Gastrocnemius medialis (tissue), 4 donors: ENCODE measurements at regions not wholly inside any gene's neighbourhood (a gene's known extent, or its start where the extent isn't known, plus 50 kb on each side); places are given as distances from the start of the nearest gene placed in this dataset.
"Not testable (repeated sequence)": the region's sequence is repeated elsewhere in the genome, so short reads cannot be mapped to it uniquely, and the experiment has no call there.

Experiments
- ATAC-seq, 2 donors: fragments of 150-250 bp; one replicate each; pipeline ENCODE4 v1.9.1; 2016
- DNase-seq, 2 donors: peaks; one replicate each; pipeline ENCODE4 v3.0.0-alpha.2; 2019
- H3K27ac ChIP-seq, 4 donors: fragments of 200-600 bp; sonication (generic); 1 replicate in 1 of 4; 2 replicates in 3 of 4; pipeline ENCODE4 v1.5.1; 2016 to 2018; ENCODE audit warnings: mild to moderate bottlenecking in 2 of 4, moderate library complexity in 1 of 4
- H3K27me3 ChIP-seq, 3 donors: fragments of 200-600 bp; sonication (generic) in 2 of 3; 1 replicate in 1 of 3; 2 replicates in 2 of 3; pipeline versions ENCODE4 v1.5.1 to v1.6.0; 2016 to 2019; ENCODE audit warnings: mild to moderate bottlenecking in 1 of 3, moderate library complexity in 1 of 3
- H3K36me3 ChIP-seq, 2 donors: fragments of 200-600 bp; sonication (generic) in 1 of 2; one replicate each; pipeline ENCODE4 v1.5.1; 2017 to 2018
- H3K4me1 ChIP-seq, 2 donors: fragments of 200-600 bp; sonication (generic) in 1 of 2; one replicate each; pipeline ENCODE4 v1.5.1; 2016 to 2017; ENCODE audit warnings: mild to moderate bottlenecking in 2 of 2
- H3K4me3 ChIP-seq, 4 donors: fragments of 200-600 bp; sonication (generic) in 3 of 4; 1 replicate in 1 of 4; 2 replicates in 3 of 4; pipeline ENCODE4 v1.5.1; 2016 to 2019; ENCODE audit warnings: mild to moderate bottlenecking in 2 of 4
- H3K9me3 ChIP-seq, 3 donors: fragments of 200-600 bp; sonication (generic) in 2 of 3; 1 replicate in 1 of 3; 2 replicates in 2 of 3; pipeline ENCODE4 v1.5.1; 2016 to 2019
- CTCF ChIP-seq, 5 experiments: fragments of 450-650 bp in 3 of 5; fragments of 200-600 bp in 2 of 5; sonication (generic) in 2 of 5; IDR thresholded peaks in 4 of 5; conservative IDR thresholded peaks in 1 of 5; 1 replicate in 4 of 5; 2 replicates in 1 of 5; pipeline ENCODE4 v1.5.1; 2016 to 2019; ENCODE audit warnings: antibody characterized with exemption in 5 of 5, mild to moderate bottlenecking in 3 of 5, moderate library complexity in 3 of 5
- POLR2A ChIP-seq, 2 donors: fragments of 450-650 bp; IDR thresholded peaks; one replicate each; pipeline ENCODE4 v1.6.1; 2017; ENCODE audit warnings: antibody characterized with exemption in 2 of 2, mild to moderate bottlenecking in 2 of 2, moderate library complexity in 2 of 2
- in situ Hi-C, 4 donors: fragments of 200-750 bp; cut with MboI; loops; one replicate each; pipeline versions ENCODE4 v1.15.0 to v1.8.0; 2017; ENCODE audit warnings: low sequenced_read_pairs in 4 of 4
- intact Hi-C: fragments of 100-400 bp; cut with DNase I; formaldehyde crosslinking; loops from one replicate; pipeline ENCODE4 v1.15.1; 2023; ENCODE audit warnings: low total_unique reads

GRCh38 chr2:236917164-236917563, 168.5 kb upstream of the COPS8 start:
- no peak for DNase-seq

DNA sequence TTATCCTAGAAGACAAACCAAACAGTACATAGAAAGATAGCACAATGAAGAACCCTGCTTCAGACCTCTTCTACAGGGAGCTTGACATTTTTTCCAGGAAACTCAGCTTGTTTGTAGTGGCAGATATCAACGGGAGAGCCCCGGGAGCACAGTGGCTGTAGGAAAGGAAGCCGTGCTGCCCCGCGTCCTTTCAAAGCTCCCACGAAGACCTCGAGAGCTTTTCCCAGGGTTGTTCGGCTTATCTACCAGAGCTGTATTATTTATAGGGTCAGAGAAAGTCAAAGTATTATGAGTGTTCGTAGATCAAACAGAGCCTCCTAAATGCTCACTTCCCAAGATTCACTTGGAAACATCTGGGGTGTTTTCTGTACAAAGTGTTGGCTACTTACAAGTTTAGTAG, 167.1 kb upstream of the COPS8 start:
- Histone ChIP-seq H3K36me3 (no peaks in the 10 kb centered on the region), H3K9me3 (no peaks in the 10 kb centered on the region), H3K27me3 (peaks cover 0 to 2% (median 0%) of the 10 kb centered on the region in 3 donors), H3K4me3 (no peak overlapping the region), H3K27ac (no peak overlapping the region), H3K4me1 (no peaks in the 10 kb centered on the region)
- ATAC-seq (no peak), DNase-seq (no peak)
- TF ChIP-seq CTCF (IDR thresholded peaks at IDR 0.05 in 4 of 5, conservative IDR thresholded peaks at IDR 0.05 in 1 of 5) (no peak), POLR2A (IDR thresholded peaks at IDR 0.05) (no peak)
- in situ Hi-C loops: no loop called here
- intact Hi-C loops: no loop called here

More at GRCh38 chr2:236917164-236917563, 168.5 kb upstream of the COPS8 start:
- no peaks in the 10 kb centered on the region for H3K9me3 ChIP-seq
- no peak for TF ChIP-seq POLR2A (IDR thresholded peaks at IDR 0.05)
- no peak for TF ChIP-seq CTCF (IDR thresholded peaks at IDR 0.05 in 4 of 5, conservative IDR thresholded peaks at IDR 0.05 in 1 of 5)
- no peaks in the 10 kb centered on the region for H3K36me3 ChIP-seq
- intact Hi-C loops (no loop called here), in situ Hi-C loops (no loop called here)
- H3K27me3 ChIP-seq: peaks cover 0 to 2% (median 0%) of the 10 kb centered on the region in 3 donors
- no peaks in the 10 kb centered on the region for H3K4me1 ChIP-seq
- H3K4me3 ChIP-seq: no peak overlapping the region
- H3K27ac ChIP-seq: no peak overlapping the region
- ATAC-seq: no peak

DNA sequence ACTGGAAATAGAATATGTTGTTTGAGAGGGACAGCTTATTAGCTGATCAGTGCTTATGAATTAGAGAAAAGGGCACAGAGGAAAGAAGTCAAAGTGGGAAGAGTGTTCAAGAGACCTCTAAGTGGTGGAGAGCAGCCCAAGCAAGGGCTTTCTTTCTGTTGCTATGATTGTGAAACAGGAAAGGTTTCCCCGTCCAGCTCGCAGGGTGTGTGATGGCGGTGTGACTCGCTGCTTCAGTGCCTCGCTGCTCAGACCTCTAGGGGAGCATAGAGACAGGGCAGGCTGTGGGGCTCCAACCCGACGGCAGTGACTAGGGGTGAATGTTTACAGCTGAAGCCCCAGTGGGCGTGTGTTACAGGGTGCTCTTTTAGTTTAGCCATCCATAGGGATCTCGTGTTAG, 166.5 kb upstream of the COPS8 start:
- H3K27ac ChIP-seq: no peak overlapping the region
- TF ChIP-seq POLR2A (IDR thresholded peaks at IDR 0.05): no peak
- TF ChIP-seq CTCF (IDR thresholded peaks at IDR 0.05 in 4 of 5, conservative IDR thresholded peaks at IDR 0.05 in 1 of 5): no peak
- no peaks in the 10 kb centered on the region for H3K36me3 ChIP-seq
- no peaks in the 10 kb centered on the region for H3K4me1 ChIP-seq
- no peaks in the 10 kb centered on the region for H3K9me3 ChIP-seq
- DNase-seq (no peak), ATAC-seq (no peak)
- in situ Hi-C loops: no loop called here
- intact Hi-C loops: no loop called here
- H3K4me3 ChIP-seq: no peak overlapping the region
- peaks cover 0 to 2% (median 0%) of the 10 kb centered on the region in 3 donors for H3K27me3 ChIP-seq

- H3K4me3 ChIP-seq, H3K27me3 ChIP-seq, H3K36me3 ChIP-seq, H3K4me1 ChIP-seq, ATAC-seq, DNase-seq, H3K9me3 ChIP-seq, in situ Hi-C loops, H3K27ac ChIP-seq: not testable (repeated sequence)
- intact Hi-C loops: loop anchor here (10.0 kb wide), 1 partner anchor 405 kb away; no protein-coding TSS in a partner anchor
Observed at GRCh38 chr2:236919801-236920379, 165.8 kb upstream of the COPS8 start.

DNA sequence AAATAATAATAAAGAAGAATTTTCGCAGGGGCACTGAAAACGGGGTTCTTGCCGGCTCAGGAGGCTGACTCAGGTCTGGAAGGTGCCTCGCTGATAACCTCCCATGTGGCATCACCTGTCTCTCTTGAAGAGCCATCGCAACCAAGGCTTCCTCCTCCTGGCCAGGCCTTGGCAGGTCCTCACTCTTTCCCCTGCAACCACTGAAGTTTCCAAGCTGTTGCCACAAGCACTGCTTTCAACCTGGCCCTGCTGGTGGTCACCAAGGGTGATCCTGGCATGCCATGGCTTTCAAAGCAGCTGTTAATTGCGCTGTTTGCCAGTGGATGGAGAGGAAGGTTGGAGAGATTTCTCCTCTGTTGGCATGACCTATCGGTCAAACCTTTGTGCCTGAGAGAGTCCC, 163.6 kb upstream of the COPS8 start:
- in situ Hi-C loops: no loop called here
- peaks cover 0 to 2% (median 0%) of the 10 kb centered on the region in 3 donors for H3K27me3 ChIP-seq
- H3K9me3 ChIP-seq: no peaks in the 10 kb centered on the region
- no peak overlapping the region for H3K27ac ChIP-seq
- ATAC-seq: no peak
- H3K4me1 ChIP-seq: no peaks in the 10 kb centered on the region
- no peak overlapping the region for H3K4me3 ChIP-seq
- intact Hi-C loops: loop anchor here (10.0 kb wide), 1 partner anchor 407 kb away; no protein-coding TSS in a partner anchor
- TF ChIP-seq CTCF (IDR thresholded peaks at IDR 0.05 in 4 of 5, conservative IDR thresholded peaks at IDR 0.05 in 1 of 5) (no peak), POLR2A (IDR thresholded peaks at IDR 0.05) (no peak)
- H3K36me3 ChIP-seq: no peaks in the 10 kb centered on the region
- no peak for DNase-seq
